Stimulated activated CD4-positive, alpha-beta T cell treated with anti-CD3 and anti-CD28 coated beads, Interleukin-1b, Interleukin-23, amount 100 ng/mL, for 4 hours (primary cell): ENCODE measurements at regions not wholly inside any gene's neighbourhood (a gene's known extent, or its start where the extent isn't known, plus 50 kb on each side); places are given as distances from the start of the nearest gene placed in this dataset.

Experiments used
- DNase-seq, 2 donors: peaks; one replicate each; pipeline ENCODE4 v3.0.0-alpha.2; 2020; ENCODE audit warnings: low read depth in 2 of 2

- no peak for DNase-seq
Observed at GRCh38 chr10:114770009-114770408, 51.6 kb upstream of the FHIP2A start.

- no peak for DNase-seq
Observed at GRCh38 chr10:114771157-114771556, 50.4 kb upstream of the FHIP2A start.

- no peak for DNase-seq
Observed at GRCh38 chr10:114771749-114772148, 49.8 kb upstream of the FHIP2A start.
